T-cell (primary cell): ENCODE measurements at regions not wholly inside any gene's neighbourhood (a gene's known extent, or its start where the extent isn't known, plus 50 kb on each side); places are given as distances from the start of the nearest gene placed in this dataset.

Source experiments
- ATAC-seq, 4 experiments: fragments of 200-7000 bp in 3 of 4; fragments of 150-1000 bp in 1 of 4; cut with Tn5 transposase; replicated peaks in 1 of 4; 1 replicate in 3 of 4; 2 replicates in 1 of 4; pipeline ENCODE4 v1.10.0; 2021; ENCODE audit warnings: moderate library complexity in 3 of 4, mild to moderate bottlenecking in 2 of 4, moderate number of reproducible peaks in 1 of 4
- CTCF ChIA-PET, 2 donors: fragments of 300-600 bp; sonication (Branson Sonifier 250); formaldehyde crosslinking; loops; one replicate each; lab custom pipeline; 2022; ENCODE audit warnings: antibody characterized with exemption in 2 of 2; lab: Charles Lee
- POLR2A ChIA-PET, 2 donors: fragments of 300-600 bp; sonication (Branson Sonifier 250); formaldehyde crosslinking; loops; one replicate each; lab custom pipeline; 2022; ENCODE audit warnings: antibody characterized with exemption in 2 of 2; lab: Charles Lee
- DNase-seq, 35 experiments: peaks; one replicate each; pipeline versions ENCODE4 v3.0.0 to v3.0.0-alpha.2; 2013 to 2023
- H3K27ac ChIP-seq: one replicate; pipeline ENCODE4 v1.5.1; 2013; ENCODE audit warnings: low read length
- H3K27me3 ChIP-seq, 2 experiments: replicated peaks in 1 of 2; 1 replicate in 1 of 2; 2 replicates in 1 of 2; pipeline versions ENCODE4 v1.6.1 to v1.7.0; 2013; ENCODE audit warnings: low read length in 1 of 2, mixed read lengths in 1 of 2; ENCODE audit not compliant: control insufficient read depth in 2 of 2, insufficient read depth in 2 of 2; ENCODE audit errors: extremely low read depth in 1 of 2
- H3K36me3 ChIP-seq, 2 donors: 1 replicate in 1 of 2; 2 replicates in 1 of 2; pipeline versions ENCODE4 v1.6.1 to v1.7.0; 2013; ENCODE audit warnings: low read length in 1 of 2; ENCODE audit not compliant: control insufficient read depth in 2 of 2, insufficient read depth in 1 of 2; ENCODE audit errors: extremely low read depth in 1 of 2
- H3K4me1 ChIP-seq, 2 experiments: 1 replicate in 1 of 2; 2 replicates in 1 of 2; pipeline versions ENCODE4 v1.6.1 to v1.7.0; 2013; ENCODE audit warnings: low read length in 2 of 2, mixed read lengths in 1 of 2; ENCODE audit not compliant: insufficient read depth in 2 of 2, control insufficient read depth in 1 of 2; ENCODE audit errors: extremely low read depth in 1 of 2
- H3K4me3 ChIP-seq, 2 donors: 1 replicate in 1 of 2; 2 replicates in 1 of 2; pipeline versions ENCODE4 v1.5.1 to v1.7.0; 2013; ENCODE audit warnings: mild to moderate bottlenecking in 2 of 2, low read length in 1 of 2, moderate library complexity in 1 of 2; ENCODE audit not compliant: control insufficient read depth in 1 of 2; ENCODE audit errors: extremely low read depth in 1 of 2
- H3K9me3 ChIP-seq: 2 replicates; pipeline ENCODE4 v1.7.0; 2013
- H3K27ac Mint-ChIP-seq, 2 donors: one replicate each; pipeline ENCODE4 v1.8.0; 2020 to 2021; ENCODE audit warnings: mild to moderate bottlenecking in 2 of 2, mixed read lengths in 2 of 2
- H3K27me3 Mint-ChIP-seq, 2 donors: one replicate each; pipeline ENCODE4 v1.8.0; 2021 to 2022; ENCODE audit warnings: mixed read lengths in 2 of 2
- H3K36me3 Mint-ChIP-seq: one replicate; pipeline ENCODE4 v1.8.0; 2021; ENCODE audit warnings: mixed read lengths
- H3K4me1 Mint-ChIP-seq, 3 donors: one replicate each; pipeline ENCODE4 v1.8.0; 2020 to 2022; ENCODE audit warnings: mixed read lengths in 3 of 3, mild to moderate bottlenecking in 1 of 3
- H3K4me3 Mint-ChIP-seq, 3 donors: one replicate each; pipeline ENCODE4 v1.8.0; 2020 to 2022; ENCODE audit warnings: mild to moderate bottlenecking in 3 of 3, mixed read lengths in 3 of 3, moderate library complexity in 3 of 3
- H3K9me3 Mint-ChIP-seq, 3 donors: one replicate each; pipeline ENCODE4 v1.8.0; 2020 to 2022; ENCODE audit warnings: mixed read lengths in 3 of 3
- WGBS: methylation state at CpG from one replicate; pipeline ENCODE4 v1.1.5; 2013; ENCODE audit warnings: missing lambda C conversion rate; ENCODE audit not compliant: insufficient coverage; 5-methylcytosine and 5-hydroxymethylcytosine counted together

GRCh38 chr12:93316623-93316971, 61.1 kb upstream of the NUDT4 start:
- no peaks in the 10 kb centered on the region for H3K36me3 Mint-ChIP-seq
- H3K4me3 Mint-ChIP-seq, result no peak overlapping the region
- H3K36me3 ChIP-seq, result no peaks in the 10 kb centered on the region
- ChIA-PET CTCF (interaction anchor here (0.6 kb wide), 3 partner anchors 19 to 1956 kb away, joined by 4 to 6 read pairs (median 6); no protein-coding TSS in a partner anchor), POLR2A (no interaction called here)
- no CpG with 5 or more reads among the region's 1 CpG for WGBS
- H3K4me1 ChIP-seq, result peaks cover 0 to 7% of the 10 kb centered on the region in 2 experiments
- H3K27me3 ChIP-seq, result peaks cover 0 to 3% of the 10 kb centered on the region in 2 experiments
- DNase-seq (no peak), ATAC-seq (no peak)
- no peak overlapping the region for H3K27ac Mint-ChIP-seq
- H3K4me1 Mint-ChIP-seq, result peaks cover 3 to 4% (median 4%) of the 10 kb centered on the region in 3 donors
- no peaks in the 10 kb centered on the region for H3K27me3 Mint-ChIP-seq
- no peaks in the 10 kb centered on the region for H3K9me3 Mint-ChIP-seq
- H3K9me3 ChIP-seq, result no peaks in the 10 kb centered on the region
- H3K4me3 ChIP-seq, result no peak overlapping the region
- H3K27ac ChIP-seq, result no peak overlapping the region

- ATAC-seq, result peak in 2 of 4 experiments; percentile 41 to 45
Observed at GRCh38 chr12:93317227-93317626, 60.5 kb upstream of the NUDT4 start.

GRCh38 chr12:93318720-93319522, 58.8 kb upstream of the NUDT4 start:
- Mint-ChIP-seq H3K4me1 (peaks cover 3 to 4% (median 4%) of the 10 kb centered on the region in 3 donors), H3K36me3 (no peaks in the 10 kb centered on the region), H3K4me3 (no peak overlapping the region), H3K9me3 (no peaks in the 10 kb centered on the region), H3K27me3 (no peaks in the 10 kb centered on the region), H3K27ac (no peak overlapping the region)
- Histone ChIP-seq H3K4me3 (no peak overlapping the region), H3K27me3 (peaks cover 0 to 3% of the 10 kb centered on the region in 2 experiments), H3K4me1 (peaks cover 0 to 7% of the 10 kb centered on the region in 2 experiments), H3K36me3 (no peaks in the 10 kb centered on the region), H3K9me3 (no peaks in the 10 kb centered on the region), H3K27ac (no peak overlapping the region)
- DNase-seq (no peak), ATAC-seq (no peak)
- ChIA-PET POLR2A (interaction anchor here in 1 of 2 donors (0.6 kb wide), 1 partner anchor 1932 kb away, joined by 3 read pairs; no protein-coding TSS in a partner anchor), CTCF (no interaction called here)
- 95% methylated on average over 3 of the region's 6 CpGs for WGBS

More at GRCh38 chr12:93317227-93317626, 60.5 kb upstream of the NUDT4 start:
- H3K27ac ChIP-seq, result no peak overlapping the region
- ChIA-PET CTCF (interaction anchor here (0.6 kb wide), 2 partner anchors 37 to 1233 kb away, joined by 3 read pairs; no protein-coding TSS in a partner anchor), POLR2A (interaction anchor here in 1 of 2 donors (0.6 kb wide), 1 partner anchor 485 kb away, joined by 3 read pairs; no protein-coding TSS in a partner anchor)
- H3K36me3 ChIP-seq, result no peaks in the 10 kb centered on the region
- Mint-ChIP-seq H3K9me3 (no peaks in the 10 kb centered on the region), H3K36me3 (no peaks in the 10 kb centered on the region), H3K27me3 (no peaks in the 10 kb centered on the region), H3K27ac (peak overlapping the region in 1 of 2 donors; percentile 39), H3K4me3 (no peak overlapping the region), H3K4me1 (peaks cover 3 to 4% (median 4%) of the 10 kb centered on the region in 3 donors)
- 30% methylated on average over 2 of the region's 6 CpGs for WGBS
- no peak for DNase-seq
- no peak overlapping the region for H3K4me3 ChIP-seq
- H3K4me1 ChIP-seq, result peaks cover 0 to 7% of the 10 kb centered on the region in 2 experiments
- H3K9me3 ChIP-seq, result no peaks in the 10 kb centered on the region
- H3K27me3 ChIP-seq, result peaks cover 0 to 3% of the 10 kb centered on the region in 2 experiments

- no peak overlapping the region for H3K27ac ChIP-seq
- CTCF ChIA-PET, result no interaction called here
- DNase-seq, result no peak
- POLR2A ChIA-PET, result interaction anchor here in 1 of 2 donors (0.6 kb wide), 1 partner anchor 1932 kb away, joined by 3 read pairs; no protein-coding TSS in a partner anchor
- H3K4me3 ChIP-seq, result no peak overlapping the region
- WGBS, result 100% methylated on average over 3 of the region's 5 CpGs
- no peaks in the 10 kb centered on the region for H3K27me3 Mint-ChIP-seq
- H3K36me3 ChIP-seq, result no peaks in the 10 kb centered on the region
- peaks cover 3 to 4% (median 4%) of the 10 kb centered on the region in 3 donors for H3K4me1 Mint-ChIP-seq
- H3K27ac Mint-ChIP-seq, result no peak overlapping the region
- H3K36me3 Mint-ChIP-seq, result no peaks in the 10 kb centered on the region
- no peak for ATAC-seq
- H3K27me3 ChIP-seq, result peaks cover 0 to 2% of the 10 kb centered on the region in 2 experiments
- peaks cover 0 to 7% of the 10 kb centered on the region in 2 experiments for H3K4me1 ChIP-seq
- no peak overlapping the region for H3K4me3 Mint-ChIP-seq
- no peaks in the 10 kb centered on the region for H3K9me3 ChIP-seq
- H3K9me3 Mint-ChIP-seq, result no peaks in the 10 kb centered on the region
Observed at GRCh38 chr12:93319523-93320050, 58.1 kb upstream of the NUDT4 start.

GRCh38 chr12:93322784-93323183, 54.9 kb upstream of the NUDT4 start:
- Mint-ChIP-seq H3K27ac (no peak overlapping the region), H3K36me3 (no peaks in the 10 kb centered on the region), H3K9me3 (no peaks in the 10 kb centered on the region), H3K27me3 (no peaks in the 10 kb centered on the region), H3K4me3 (no peak overlapping the region), H3K4me1 (no peaks in the 10 kb centered on the region)
- no peak overlapping the region for H3K27ac ChIP-seq
- no peak for ATAC-seq
- H3K27me3 ChIP-seq, result no peaks in the 10 kb centered on the region
- WGBS, result no CpG with 5 or more reads among the region's 2 CpGs
- ChIA-PET CTCF (no interaction called here), POLR2A (interaction anchor here in 1 of 2 donors (0.7 kb wide), 1 partner anchor 692 kb away, joined by 8 read pairs; no protein-coding TSS in a partner anchor)
- no peak for DNase-seq
- peaks cover 0 to 2% of the 10 kb centered on the region in 2 experiments for H3K4me1 ChIP-seq
- no peaks in the 10 kb centered on the region for H3K9me3 ChIP-seq
- no peak overlapping the region for H3K4me3 ChIP-seq
- no peaks in the 10 kb centered on the region for H3K36me3 ChIP-seq

GRCh38 chr12:93323625-93324329, 53.9 kb upstream of the NUDT4 start:
- H3K4me3 ChIP-seq, result no peak overlapping the region
- CTCF ChIA-PET, result interaction anchor here in 1 of 2 donors (0.6 to 0.7 kb wide), 2 partner anchors 40 to 319 kb away, joined by 3 read pairs; no protein-coding TSS in a partner anchor
- no peak overlapping the region for H3K27ac ChIP-seq
- no peaks in the 10 kb centered on the region for H3K9me3 Mint-ChIP-seq
- H3K27me3 Mint-ChIP-seq, result no peaks in the 10 kb centered on the region
- no peak for ATAC-seq
- H3K9me3 ChIP-seq, result no peaks in the 10 kb centered on the region
- no peak overlapping the region for H3K27ac Mint-ChIP-seq
- H3K4me1 Mint-ChIP-seq, result no peaks in the 10 kb centered on the region
- WGBS, result 65% methylated on average over 4 of the region's 5 CpGs
- no peak overlapping the region for H3K4me3 Mint-ChIP-seq
- no peaks in the 10 kb centered on the region for H3K36me3 ChIP-seq
- H3K4me1 ChIP-seq, result no peaks in the 10 kb centered on the region
- H3K27me3 ChIP-seq, result no peaks in the 10 kb centered on the region
- POLR2A ChIA-PET, result interaction anchor here in 1 of 2 donors (0.6 kb wide), 1 partner anchor 1236 kb away, joined by 6 read pairs; no protein-coding TSS in a partner anchor
- no peaks in the 10 kb centered on the region for H3K36me3 Mint-ChIP-seq
- no peak for DNase-seq
